GM12891 (cell line): ENCODE measurements at regions not wholly inside any gene's neighbourhood (a gene's known extent, or its start where the extent isn't known, plus 50 kb on each side); places are given as distances from the start of the nearest gene placed in this dataset.

Experiments
- POLR2A ChIP-seq: IDR thresholded peaks from 2 replicates; pipeline ENCODE4 v1.6.1; 2011; ENCODE audit warnings: low read depth, low read length, control low read depth
- POLR2AphosphoS5 ChIP-seq: IDR thresholded peaks from 2 replicates; pipeline ENCODE4 v1.6.1; 2011; ENCODE audit warnings: low read depth, low read length, control low read depth
- POU2F2 ChIP-seq: IDR thresholded peaks from 2 replicates; pipeline ENCODE4 v1.6.1; 2011; ENCODE audit warnings: low read depth, mild to moderate bottlenecking, control low read depth, low read length, moderate library complexity
- SPI1 ChIP-seq: IDR thresholded peaks from 2 replicates; pipeline ENCODE4 v1.6.1; 2011; ENCODE audit warnings: low read depth, low read length, control low read depth
- TAF1 ChIP-seq: IDR thresholded peaks from 2 replicates; pipeline ENCODE4 v1.6.1; 2011; ENCODE audit warnings: low read depth, low read length, control low read depth

DNA sequence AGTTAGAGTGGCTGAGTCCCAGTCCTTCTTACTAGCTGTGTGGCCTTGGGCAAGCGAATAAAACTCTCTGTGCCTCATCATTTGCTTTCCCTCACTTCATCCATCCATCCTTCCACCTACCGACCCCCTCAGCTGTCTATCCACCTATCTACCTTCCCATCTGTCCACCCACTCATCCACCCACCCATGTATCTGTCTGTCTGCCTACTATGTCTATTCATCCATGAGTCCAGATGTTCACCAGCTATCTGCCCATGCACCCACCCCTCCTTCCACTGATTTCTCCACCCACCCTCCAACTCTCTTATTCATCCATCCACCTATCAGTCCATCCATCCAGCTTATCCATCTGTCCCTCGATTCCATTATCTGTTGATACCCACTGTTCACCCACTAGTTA lies 60.4 kb upstream of the ATP2B2 start:
- TF ChIP-seq POLR2AphosphoS5, result no peak
- TF ChIP-seq POLR2A, result no peak
- TF ChIP-seq TAF1, result no peak
- no peak for TF ChIP-seq SPI1
- no peak for TF ChIP-seq POU2F2
